HepG2 (cell line): ENCODE measurements at regions not wholly inside any gene's neighbourhood (a gene's known extent, or its start where the extent isn't known, plus 50 kb on each side); places are given as distances from the start of the nearest gene placed in this dataset.

Experiments used
- ATAC-seq: fragments of 200-7000 bp; cut with Tn5 transposase; 3 replicates; pipeline ENCODE4 v1.9.1; 2020; ENCODE audit warnings: mild to moderate bottlenecking, moderate library complexity
- BruUV-seq: library from RNA; stranded (reverse); fragments of 400-500 nt; replicated peaks from 2 replicates; lab custom pipeline; 2021; lab: Mats Ljungman, UMichigan
- CTCF ChIA-PET: fragments of 300-600 bp; formaldehyde crosslinking; extraction: SDS; loops from one replicate; lab custom pipeline; 2021; ENCODE audit warnings: low total read pairs, inconsistent platforms, low intra/inter-chr PET ratio; lab: Yijun Ruan, JAX
- POLR2A ChIA-PET: fragments of 350-600 bp; sonication (Branson Sonifier 250); formaldehyde crosslinking; loops from one replicate; lab custom pipeline; 2020; ENCODE audit warnings: antibody characterized with exemption, inconsistent platforms; lab: Yijun Ruan, JAX
- DNase-seq: peaks from one replicate; pipeline ENCODE4 v3.0.0-alpha.2; 2015; ENCODE audit warnings: low spot score
- FAIRE-seq: peaks from 3 replicates; lab custom pipeline; 2011; peaks lifted over from hg19 to GRCh38; lab: Jason Lieb, UNC
- H2AFZ ChIP-seq: one replicate; pipeline ENCODE4 v1.6.1; 2011; ENCODE audit warnings: low read length, inconsistent platforms
- H3K27ac ChIP-seq: fragments of 300-600 bp; 3 replicates; pipeline ENCODE4 v1.8.0; 2011; ENCODE audit warnings: mixed run types, mild to moderate bottlenecking, mixed read lengths, low read length, inconsistent platforms; ENCODE audit not compliant: insufficient read depth; ENCODE audit errors: extremely low read length
- H3K27me3 ChIP-seq, 2 experiments: fragments of 200-600 bp in 1 of 2; 2 replicates in 1 of 2; 3 replicates in 1 of 2; pipeline versions ENCODE4 v1.6.0 to v1.8.0; 2011; ENCODE audit warnings: low read length in 2 of 2, mild to moderate bottlenecking in 2 of 2, moderate library complexity in 2 of 2, inconsistent platforms in 1 of 2; ENCODE audit not compliant: insufficient read depth in 2 of 2, control insufficient read depth in 1 of 2
- H3K36me3 ChIP-seq, 2 experiments: fragments of 200-600 bp in 1 of 2; replicated peaks in 1 of 2; 2 replicates in 1 of 2; 3 replicates in 1 of 2; pipeline versions ENCODE4 v1.5.1 to v1.8.0; 2011; ENCODE audit warnings: low read length in 2 of 2, inconsistent platforms in 1 of 2; ENCODE audit not compliant: insufficient read depth in 2 of 2, control insufficient read depth in 1 of 2
- H3K4me1 ChIP-seq: 2 replicates; pipeline ENCODE4 v1.5.1; 2012; ENCODE audit warnings: low read length, inconsistent platforms; ENCODE audit not compliant: insufficient read depth
- H3K4me2 ChIP-seq: 2 replicates; pipeline ENCODE4 v1.6.0; 2011; ENCODE audit warnings: low read depth, low read length, inconsistent platforms
- H3K4me3 ChIP-seq, 3 experiments: fragments of 200-600 bp in 1 of 3; sonication (generic), shearing (Covaris generic) in 1 of 3; replicated peaks in 1 of 3; 2 replicates each; pipeline ENCODE4 v1.5.1; 2011 to 2016; ENCODE audit warnings: low read length in 3 of 3, inconsistent platforms in 2 of 3, low read depth in 2 of 3, mild to moderate bottlenecking in 2 of 3, control low read depth in 1 of 3, mixed read lengths in 1 of 3; ENCODE audit not compliant: insufficient read depth in 1 of 3
- H3K79me2 ChIP-seq: one replicate; pipeline ENCODE4 v1.6.1; 2011; ENCODE audit warnings: low read length, inconsistent platforms; ENCODE audit not compliant: insufficient read depth
- H3K9ac ChIP-seq: 2 replicates; pipeline ENCODE4 v1.6.0; 2011; ENCODE audit warnings: mild to moderate bottlenecking, low read depth, low read length, inconsistent platforms; ENCODE audit not compliant: insufficient read depth
- H3K9me3 ChIP-seq: 2 replicates; pipeline ENCODE4 v1.5.1; 2012; ENCODE audit warnings: mild to moderate bottlenecking, low read length
- H4K20me1 ChIP-seq: 2 replicates; pipeline ENCODE4 v1.6.0; 2011; ENCODE audit warnings: inconsistent platforms, mild to moderate bottlenecking, low read length, moderate library complexity; ENCODE audit not compliant: insufficient read depth
- HMGA1 ChIP-seq: sonication (generic); formaldehyde crosslinking; conservative IDR thresholded peaks from 2 replicates; pipeline ENCODE4 v1.4.0; 2020; ENCODE audit warnings: missing genetic modification reagents
- HOXA9 ChIP-seq: sonication (generic); formaldehyde crosslinking; IDR thresholded peaks from 2 replicates; pipeline ENCODE4 v1.8.1; 2022; ENCODE audit warnings: missing genetic modification reagents, mild to moderate bottlenecking, moderate library complexity, borderline replicate concordance
- IRF9 ChIP-seq: sonication (generic); formaldehyde crosslinking; IDR thresholded peaks from 2 replicates; pipeline ENCODE4 v1.8.0; 2022; ENCODE audit warnings: missing genetic modification reagents, mild to moderate bottlenecking, borderline replicate concordance
- KLF9 ChIP-seq: IDR thresholded peaks from 2 replicates; pipeline ENCODE4 v1.6.1; 2016; ENCODE audit warnings: low read depth
- SNRNP70 ChIP-seq: fragments of 200-400 bp; formaldehyde crosslinking; IDR thresholded peaks from 2 replicates; pipeline ENCODE4 v1.6.1; 2017; ENCODE audit warnings: mild to moderate bottlenecking, low read depth, low read length, moderate library complexity
- TOPORS ChIP-seq: sonication (generic); formaldehyde crosslinking; IDR thresholded peaks from 2 replicates; pipeline ENCODE4 v1.8.0; 2023; ENCODE audit warnings: mild to moderate bottlenecking, missing genetic modification reagents
- ZBTB10 ChIP-seq: sonication (generic); formaldehyde crosslinking; IDR thresholded peaks from 2 replicates; pipeline ENCODE4 v1.4.0; 2020; ENCODE audit warnings: missing genetic modification reagents, borderline replicate concordance
- ZFP36L2 ChIP-seq: sonication (generic); formaldehyde crosslinking; IDR thresholded peaks from 2 replicates; pipeline ENCODE4 v1.4.0; 2020; ENCODE audit warnings: missing genetic modification reagents
- ZNF205 ChIP-seq: IDR thresholded peaks from 2 replicates; pipeline ENCODE4 v1.6.1; 2018; ENCODE audit warnings: missing biosample characterization, missing genetic modification reagents
- ZNF225 ChIP-seq: sonication (generic); formaldehyde crosslinking; IDR thresholded peaks from 2 replicates; pipeline ENCODE4 v1.4.0; 2020; ENCODE audit warnings: mild to moderate bottlenecking, missing genetic modification reagents
- ZNF335 ChIP-seq: sonication (generic); formaldehyde crosslinking; IDR thresholded peaks from 2 replicates; pipeline ENCODE4 v1.4.0; 2020; ENCODE audit warnings: missing genetic modification reagents
- ZNF615 ChIP-seq: sonication (generic); formaldehyde crosslinking; IDR thresholded peaks from 2 replicates; pipeline ENCODE4 v1.5.0; 2020; ENCODE audit warnings: mild to moderate bottlenecking, missing genetic modification reagents, borderline replicate concordance
- WGBS: methylation state at CpG from one replicate; pipeline ENCODE4 v1.1.6; 2017; ENCODE audit warnings: low lambda C conversion rate; 5-methylcytosine and 5-hydroxymethylcytosine counted together
- in situ Hi-C: cut with HindIII; loops from 2 replicates; pipeline ENCODE4 v1.10.0; 2017; ENCODE audit warnings: low pct_unique_long_range_greater_than_20kb; ENCODE audit not compliant: extremely low pct_ligation_motif_present
- intact Hi-C: fragments of 100-400 bp; cut with micrococcal nuclease; formaldehyde crosslinking; loops from one replicate; pipeline ENCODE4 v1.10.0; 2022; ENCODE audit not compliant: unreplicated experiment
- TF ChIP-seq, protein P1 (sequence below): sonication (generic); formaldehyde crosslinking; IDR thresholded peaks from 2 replicates; pipeline ENCODE4 v1.5.1; 2020; ENCODE audit warnings: missing genetic modification reagents, mild to moderate bottlenecking, borderline replicate concordance

- Histone ChIP-seq H3K4me2 (no peak overlapping the region), H3K9me3 (no peaks in the 10 kb centered on the region; the same call in 1 of the 2 replicates), H3K4me3 (no peak overlapping the region), H2AFZ (no peak overlapping the region), H3K79me2 (no peaks in the 10 kb centered on the region), H3K36me3 (no peaks in the 10 kb centered on the region), H3K4me1 (no peaks in the 10 kb centered on the region), H3K9ac (no peak overlapping the region), H4K20me1 (no peaks in the 10 kb centered on the region), H3K27ac (no peak overlapping the region), H3K27me3 (no peaks in the 10 kb centered on the region)
- ChIA-PET CTCF (no interaction called here), POLR2A (no interaction called here)
- WGBS, result 20% methylated on average over 4 of the region's 5 CpGs
- intact Hi-C loops (no loop called here), in situ Hi-C loops (no loop called here)
- BruUV-seq, result no TSS peak
- DNase-seq (no peak), FAIRE-seq (no peak), ATAC-seq (no peak)
- TF ChIP-seq ZNF615 (CRISPR knock-in tag) (no peak), SNRNP70 (no peak), HMGA1 (CRISPR knock-in tag) (no peak), ZNF225 (CRISPR knock-in tag) (no peak), HOXA9 (CRISPR knock-in tag) (no peak), ZNF335 (CRISPR knock-in tag) (no peak)
- TF ChIP-seq, protein P1, sequence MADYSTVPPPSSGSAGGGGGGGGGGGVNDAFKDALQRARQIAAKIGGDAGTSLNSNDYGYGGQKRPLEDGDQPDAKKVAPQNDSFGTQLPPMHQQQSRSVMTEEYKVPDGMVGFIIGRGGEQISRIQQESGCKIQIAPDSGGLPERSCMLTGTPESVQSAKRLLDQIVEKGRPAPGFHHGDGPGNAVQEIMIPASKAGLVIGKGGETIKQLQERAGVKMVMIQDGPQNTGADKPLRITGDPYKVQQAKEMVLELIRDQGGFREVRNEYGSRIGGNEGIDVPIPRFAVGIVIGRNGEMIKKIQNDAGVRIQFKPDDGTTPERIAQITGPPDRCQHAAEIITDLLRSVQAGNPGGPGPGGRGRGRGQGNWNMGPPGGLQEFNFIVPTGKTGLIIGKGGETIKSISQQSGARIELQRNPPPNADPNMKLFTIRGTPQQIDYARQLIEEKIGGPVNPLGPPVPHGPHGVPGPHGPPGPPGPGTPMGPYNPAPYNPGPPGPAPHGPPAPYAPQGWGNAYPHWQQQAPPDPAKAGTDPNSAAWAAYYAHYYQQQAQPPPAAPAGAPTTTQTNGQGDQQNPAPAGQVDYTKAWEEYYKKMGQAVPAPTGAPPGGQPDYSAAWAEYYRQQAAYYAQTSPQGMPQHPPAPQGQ (CRISPR knock-in tag), result no peak
These were observed 289.5 kb upstream of the KCND2 start for GRCh38 chr7:119983468-119983867.

- DNase-seq (no peak), FAIRE-seq (no peak), ATAC-seq (no peak)
- no peak overlapping the region for H3K4me2 ChIP-seq
- no peak overlapping the region for H3K4me3 ChIP-seq
- H3K79me2 ChIP-seq, result no peaks in the 10 kb centered on the region
- WGBS, result 1% methylated on average over 3 of the region's 3 CpGs
- no peak overlapping the region for H3K9ac ChIP-seq
- POLR2A ChIA-PET, result interaction anchor here (0.5 kb wide), 1 partner anchor 1060 kb away, joined by 3 read pairs; no protein-coding TSS in a partner anchor
- no peaks in the 10 kb centered on the region for H3K27me3 ChIP-seq
- CTCF ChIA-PET, result no interaction called here
- H3K9me3 ChIP-seq, result no peaks in the 10 kb centered on the region; the same call in 1 of the 2 replicates
- intact Hi-C loops (no loop called here), in situ Hi-C loops (no loop called here)
- no peaks in the 10 kb centered on the region for H3K4me1 ChIP-seq
- no peak overlapping the region for H2AFZ ChIP-seq
- no peak overlapping the region for H3K27ac ChIP-seq
- H4K20me1 ChIP-seq, result no peaks in the 10 kb centered on the region
- H3K36me3 ChIP-seq, result no peaks in the 10 kb centered on the region
- BruUV-seq, result no TSS peak
- TF ChIP-seq ZNF205 (CRISPR knock-in tag) (no peak), ZBTB10 (CRISPR knock-in tag) (no peak), TOPORS (no peak), KLF9 (CRISPR knock-in tag) (no peak), ZFP36L2 (CRISPR knock-in tag) (no peak), IRF9 (CRISPR knock-in tag) (no peak)
These were observed 288.7 kb upstream of the KCND2 start for GRCh38 chr7:119984247-119984646.
